Endothelial cell of umbilical vein (primary cell): ENCODE measurements at regions not wholly inside any gene's neighbourhood (a gene's known extent, or its start where the extent isn't known, plus 50 kb on each side); places are given as distances from the start of the nearest gene placed in this dataset.

Experiments
- BruUV-seq: library from RNA; stranded (reverse); fragments of 400-500 nt; replicated peaks from 2 replicates; lab custom pipeline; 2021; lab: Mats Ljungman, UMichigan
- CTCF ChIA-PET: fragments of 300-600, 350-600 bp; sonication (Branson Sonifier 250); formaldehyde crosslinking; loops from one replicate; lab custom pipeline; 2021; ENCODE audit warnings: antibody characterized with exemption, inconsistent platforms; lab: Charles Lee
- POLR2A ChIA-PET: fragments of 300-600, 350-600 bp; sonication (Branson Sonifier 250); formaldehyde crosslinking; loops from one replicate; lab custom pipeline; 2021; ENCODE audit warnings: antibody characterized with exemption, inconsistent platforms; lab: Charles Lee
- DNase-seq: peaks from one replicate; pipeline ENCODE4 v3.0.0-alpha.2; 2011; ENCODE audit warnings: low read depth, low spot score
- FAIRE-seq: peaks from 2 replicates; lab custom pipeline; 2011; peaks lifted over from hg19 to GRCh38; lab: Jason Lieb, UNC
- H2AFZ ChIP-seq: 2 replicates; pipeline ENCODE4 v1.6.0; 2012; ENCODE audit warnings: low read depth, low read length, control low read depth, inconsistent platforms
- H3K27ac ChIP-seq: 2 replicates; pipeline ENCODE4 v1.5.1; 2011; ENCODE audit warnings: low read depth, mild to moderate bottlenecking, control low read depth, low read length, moderate library complexity; ENCODE audit not compliant: insufficient read depth
- H3K27me3 ChIP-seq, 2 experiments: 2 replicates each; pipeline versions ENCODE4 v1.6.0 to v1.6.1; 2011; ENCODE audit warnings: low read length in 2 of 2, mixed read lengths in 1 of 2; ENCODE audit not compliant: control insufficient read depth in 2 of 2, insufficient read depth in 2 of 2
- H3K36me3 ChIP-seq, 2 experiments: 2 replicates in 1 of 2; 3 replicates in 1 of 2; pipeline ENCODE4 v1.5.1; 2011; ENCODE audit warnings: low read length in 2 of 2, mild to moderate bottlenecking in 1 of 2, moderate library complexity in 1 of 2; ENCODE audit not compliant: control insufficient read depth in 2 of 2, insufficient read depth in 2 of 2; ENCODE audit errors: extremely low read depth in 1 of 2
- H3K4me1 ChIP-seq: 3 replicates; pipeline ENCODE4 v1.5.1; 2011; ENCODE audit warnings: mild to moderate bottlenecking, low read length; ENCODE audit not compliant: control insufficient read depth, insufficient read depth; ENCODE audit errors: extremely low read depth
- H3K4me2 ChIP-seq: 2 replicates; pipeline ENCODE4 v1.6.1; 2011; ENCODE audit warnings: low read length, control low read depth, mixed read lengths; ENCODE audit not compliant: insufficient read depth
- H3K4me3 ChIP-seq, 3 experiments: fragments of 200-600 bp in 1 of 3; sonication (generic), shearing (Covaris generic) in 1 of 3; replicated peaks in 1 of 3; 2 replicates each; pipeline ENCODE4 v1.5.1; 2011 to 2016; ENCODE audit warnings: control low read depth in 3 of 3, low read length in 3 of 3, mild to moderate bottlenecking in 2 of 3, inconsistent platforms in 1 of 3, low read depth in 1 of 3, moderate library complexity in 1 of 3; ENCODE audit not compliant: insufficient read depth in 1 of 3
- H3K79me2 ChIP-seq: 2 replicates; pipeline ENCODE4 v1.6.0; 2012; ENCODE audit warnings: low read length, inconsistent platforms; ENCODE audit not compliant: control insufficient read depth, insufficient read depth
- H3K9ac ChIP-seq: replicated peaks from 2 replicates; pipeline ENCODE3; 2011; ENCODE audit warnings: low read length, control low read depth; ENCODE audit not compliant: insufficient read depth; ENCODE audit errors: extremely low read depth
- H3K9me1 ChIP-seq: replicated peaks from 3 replicates; pipeline ENCODE4 v1.6.0; 2011; ENCODE audit warnings: mild to moderate bottlenecking, low read length; ENCODE audit not compliant: control insufficient read depth, insufficient read depth; ENCODE audit errors: extremely low read depth
- H3K9me3 ChIP-seq: replicated peaks from 2 replicates; pipeline ENCODE4 v1.5.1; 2012; ENCODE audit warnings: low read length, inconsistent platforms; ENCODE audit not compliant: control insufficient read depth, insufficient read depth
- H4K20me1 ChIP-seq: replicated peaks from 2 replicates; pipeline ENCODE3; 2011; ENCODE audit warnings: mild to moderate bottlenecking, low read length; ENCODE audit not compliant: control insufficient read depth, insufficient read depth; ENCODE audit errors: extremely low read depth
- EZH2 ChIP-seq: IDR thresholded peaks from 2 replicates; pipeline ENCODE4 v1.6.1; 2012; ENCODE audit warnings: borderline replicate concordance, low read depth, mild to moderate bottlenecking, moderate library complexity, low read length, inconsistent platforms; ENCODE audit not compliant: severe bottlenecking
- FOS ChIP-seq: IDR thresholded peaks from 2 replicates; pipeline ENCODE4 v1.6.1; 2011; ENCODE audit warnings: mild to moderate bottlenecking, low read length, moderate library complexity, borderline replicate concordance; ENCODE audit not compliant: insufficient read depth
- GATA2 ChIP-seq: IDR thresholded peaks from 2 replicates; pipeline ENCODE4 v1.7.0; 2011; ENCODE audit warnings: low read depth, mild to moderate bottlenecking, moderate library complexity, mixed read lengths, low read length; ENCODE audit not compliant: insufficient read length, insufficient read depth
- JUN ChIP-seq: IDR thresholded peaks from 2 replicates; pipeline ENCODE4 v1.6.1; 2011; ENCODE audit warnings: borderline replicate concordance, low read depth; ENCODE audit not compliant: insufficient read length, insufficient read depth
- MAX ChIP-seq: IDR thresholded peaks from 2 replicates; pipeline ENCODE4 v1.6.1; 2011; ENCODE audit not compliant: insufficient read depth, insufficient read length
- MYC ChIP-seq: IDR thresholded peaks from one replicate; pipeline ENCODE4 v1.6.1; 2011; ENCODE audit warnings: mild to moderate bottlenecking, low read depth, low read length
- POLR2A ChIP-seq: IDR thresholded peaks from 2 replicates; pipeline ENCODE4 v1.6.1; 2012; ENCODE audit warnings: low read depth, mild to moderate bottlenecking, control low read depth, low read length
- POLR2AphosphoS5 ChIP-seq: IDR thresholded peaks from 2 replicates; pipeline ENCODE4 v1.6.1; 2012; ENCODE audit warnings: low read depth, mild to moderate bottlenecking, control low read depth, low read length, moderate library complexity; ENCODE audit not compliant: insufficient read depth
- dilution Hi-C: fragments of 300-500 bp; cut with MboI; formaldehyde crosslinking; loops from one replicate; pipeline ENCODE4 v1.15.0; 2019; ENCODE audit warnings: low sequenced_read_pairs; ENCODE audit not compliant: extremely low pct_ligation_motif_present
- intact Hi-C: fragments of 100-400 bp; cut with micrococcal nuclease; formaldehyde crosslinking; loops from one replicate; pipeline ENCODE4 v1.10.0; 2022
- TF ChIP-seq, protein P1 (sequence below), 2 donors: IDR thresholded peaks; 1 replicate in 1 of 2; 2 replicates in 1 of 2; pipeline ENCODE4 v1.5.1; 2011; ENCODE audit warnings: low read length in 2 of 2, mild to moderate bottlenecking in 2 of 2, moderate library complexity in 2 of 2, control low read depth in 1 of 2, inconsistent platforms in 1 of 2, low read depth in 1 of 2; ENCODE audit not compliant: insufficient read depth in 1 of 2; ENCODE audit errors: extremely low read depth in 1 of 2

GRCh38 chr13:39816936-39817335 lies 161.5 kb downstream of the COG6 start:
- H3K9me3 ChIP-seq = no peaks in the 10 kb centered on the region
- no peaks in the 10 kb centered on the region for H3K36me3 ChIP-seq
- no TSS peak for BruUV-seq
- no peaks in the 10 kb centered on the region for H3K9me1 ChIP-seq
- H3K4me3 ChIP-seq = no peak overlapping the region
- no peak overlapping the region for H3K4me2 ChIP-seq
- no peak for TF ChIP-seq MYC
- no peak for TF ChIP-seq FOS
- TF ChIP-seq JUN = no peak
- no peak for TF ChIP-seq GATA2
- no peak for TF ChIP-seq POLR2AphosphoS5
- no peak for TF ChIP-seq EZH2
- TF ChIP-seq MAX = no peak
- no peak for TF ChIP-seq POLR2A
- TF ChIP-seq, protein P1, sequence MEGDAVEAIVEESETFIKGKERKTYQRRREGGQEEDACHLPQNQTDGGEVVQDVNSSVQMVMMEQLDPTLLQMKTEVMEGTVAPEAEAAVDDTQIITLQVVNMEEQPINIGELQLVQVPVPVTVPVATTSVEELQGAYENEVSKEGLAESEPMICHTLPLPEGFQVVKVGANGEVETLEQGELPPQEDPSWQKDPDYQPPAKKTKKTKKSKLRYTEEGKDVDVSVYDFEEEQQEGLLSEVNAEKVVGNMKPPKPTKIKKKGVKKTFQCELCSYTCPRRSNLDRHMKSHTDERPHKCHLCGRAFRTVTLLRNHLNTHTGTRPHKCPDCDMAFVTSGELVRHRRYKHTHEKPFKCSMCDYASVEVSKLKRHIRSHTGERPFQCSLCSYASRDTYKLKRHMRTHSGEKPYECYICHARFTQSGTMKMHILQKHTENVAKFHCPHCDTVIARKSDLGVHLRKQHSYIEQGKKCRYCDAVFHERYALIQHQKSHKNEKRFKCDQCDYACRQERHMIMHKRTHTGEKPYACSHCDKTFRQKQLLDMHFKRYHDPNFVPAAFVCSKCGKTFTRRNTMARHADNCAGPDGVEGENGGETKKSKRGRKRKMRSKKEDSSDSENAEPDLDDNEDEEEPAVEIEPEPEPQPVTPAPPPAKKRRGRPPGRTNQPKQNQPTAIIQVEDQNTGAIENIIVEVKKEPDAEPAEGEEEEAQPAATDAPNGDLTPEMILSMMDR (IDR thresholded peaks at IDR 0.05; ENCODE audit: extremely low read depth in 1 of 2, insufficient read depth in 1 of 2, low read depth in 1 of 2, low read length in 2 of 2) = no peak
- FAIRE-seq (no peak), DNase-seq (no peak)
- ChIA-PET POLR2A (no interaction called here), CTCF (interaction anchor here (0.6 to 1.9 kb wide), 4 partner anchors 78 to 868 kb away, joined by 3 to 5 read pairs (median 4); no protein-coding TSS in a partner anchor)
- intact Hi-C loops = no loop called here
- no peak overlapping the region for H2AFZ ChIP-seq
- peaks cover 17% of the 10 kb centered on the region for H3K4me1 ChIP-seq
- no peak overlapping the region for H3K27ac ChIP-seq
- no peak overlapping the region for H3K9ac ChIP-seq
- no peaks in the 10 kb centered on the region for H3K79me2 ChIP-seq
- no peaks in the 10 kb centered on the region for H3K27me3 ChIP-seq
- H4K20me1 ChIP-seq = no peaks in the 10 kb centered on the region
- dilution Hi-C loops = no loop called here
